Esophagus (tissue), 2 donors: ENCODE measurements at regions not wholly inside any gene's neighbourhood (a gene's known extent, or its start where the extent isn't known, plus 50 kb on each side); places are given as distances from the start of the nearest gene placed in this dataset.
A peak's percentile ranks its signal among the peaks of the same experiment; 100 is the strongest.

Source experiments
- H3K27ac ChIP-seq, 2 donors: one replicate each; pipeline ENCODE4 v1.5.1; 2013; ENCODE audit warnings: low read depth in 2 of 2, mild to moderate bottlenecking in 2 of 2, inconsistent platforms in 1 of 2, low read length in 1 of 2, moderate library complexity in 1 of 2
- H3K27me3 ChIP-seq, 2 donors: one replicate each; pipeline ENCODE4 v1.6.1; 2013; ENCODE audit warnings: low read length in 2 of 2, control low read depth in 1 of 2, mild to moderate bottlenecking in 1 of 2; ENCODE audit not compliant: insufficient read depth in 2 of 2, control insufficient read depth in 1 of 2
- H3K36me3 ChIP-seq, 2 donors: one replicate each; pipeline ENCODE4 v1.6.1; 2013; ENCODE audit warnings: low read length in 1 of 2; ENCODE audit not compliant: control insufficient read depth in 2 of 2, insufficient read depth in 2 of 2
- H3K4me1 ChIP-seq, 2 donors: one replicate each; pipeline ENCODE4 v1.6.1; 2013; ENCODE audit warnings: low read length in 1 of 2; ENCODE audit not compliant: control insufficient read depth in 2 of 2, insufficient read depth in 2 of 2
- H3K4me3 ChIP-seq, 2 donors: one replicate each; pipeline ENCODE4 v1.5.1; 2013; ENCODE audit warnings: low read length in 2 of 2, mild to moderate bottlenecking in 2 of 2, low read depth in 1 of 2, moderate library complexity in 1 of 2
- H3K9me3 ChIP-seq, 2 donors: one replicate each; pipeline ENCODE4 v1.6.1; 2013; ENCODE audit warnings: mild to moderate bottlenecking in 2 of 2, low read depth in 1 of 2, low read length in 1 of 2, moderate library complexity in 1 of 2; ENCODE audit not compliant: control insufficient read depth in 2 of 2, insufficient read depth in 1 of 2
- WGBS, 2 donors: extraction: QIAGEN DNeasy Blood & Tissue Kit; methylation state at CpG; one replicate each; pipeline ENCODE4 v1.1.7; 2013; 5-methylcytosine and 5-hydroxymethylcytosine counted together
- donor health status: healthy with polysubstance abuse.
- donor health status: Bipolar disorder and iron deficiency.

DNA sequence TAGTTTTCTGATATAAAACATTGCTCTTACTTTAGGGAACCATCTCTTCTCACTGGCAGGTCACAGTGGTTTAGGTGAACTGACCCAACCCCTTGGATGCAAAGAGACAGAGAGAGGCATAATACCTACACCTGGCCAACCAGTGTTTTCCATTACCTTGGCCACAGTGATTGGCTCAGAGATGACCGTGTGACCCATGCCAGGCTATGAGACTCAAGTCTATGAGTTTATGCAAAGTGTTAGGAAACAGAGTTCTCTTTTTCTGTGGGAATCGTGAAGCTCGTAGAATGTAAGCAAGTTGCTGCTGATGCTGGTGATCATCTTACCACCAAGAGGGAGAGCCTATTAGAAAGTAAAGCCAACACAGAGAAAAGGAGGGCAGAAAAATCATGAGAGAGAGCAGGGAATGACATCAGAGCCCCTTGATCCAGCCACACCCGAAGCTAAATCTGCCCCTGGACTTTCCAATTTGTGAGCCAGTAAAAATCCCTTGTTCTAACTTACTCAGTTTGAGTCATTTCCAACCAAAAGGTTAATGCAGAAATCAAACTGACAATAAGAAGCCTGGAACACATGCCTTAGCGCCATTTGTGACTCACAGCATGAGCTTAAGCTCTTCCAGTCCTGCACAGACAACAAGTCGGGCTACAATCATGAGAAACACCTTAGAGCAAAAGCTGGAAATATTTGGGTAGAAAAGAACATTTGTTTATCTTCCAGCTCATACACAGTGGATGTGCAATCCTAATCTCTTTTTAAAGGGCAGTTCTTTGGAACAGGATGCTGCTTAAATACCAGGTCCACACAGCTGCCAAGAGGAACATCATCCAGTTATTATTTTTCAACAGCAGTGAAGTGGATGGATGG lies 81.3 kb upstream of the KAZN start:
- Histone ChIP-seq H3K9me3 (no peaks in the 10 kb centered on the region), H3K4me1 (peaks cover 2 to 15% of the 10 kb centered on the region in 2 donors), H3K27ac (peak overlapping the region; percentile 85 to 92), H3K4me3 (no peak overlapping the region), H3K27me3 (no peaks in the 10 kb centered on the region), H3K36me3 (no peaks in the 10 kb centered on the region)
- WGBS, 2 donors: 26 to 57% methylated on average over 6 of the region's 6 CpGs

DNA sequence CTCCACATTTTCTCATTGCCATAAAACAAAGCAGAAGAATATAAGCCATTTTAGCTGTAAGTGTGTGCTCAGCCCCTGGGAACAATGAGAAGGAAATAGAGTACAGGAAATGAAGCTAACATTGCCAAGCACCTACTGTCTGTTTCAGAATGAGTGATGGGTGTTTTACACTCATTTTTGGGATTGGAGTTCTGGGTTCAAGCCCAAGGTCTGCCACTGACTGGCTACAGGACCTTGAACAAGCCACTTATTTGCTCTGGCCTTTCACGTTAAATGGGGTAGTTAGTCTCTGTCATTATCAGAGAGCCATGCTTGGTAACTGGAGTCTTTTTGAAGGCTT lies 80.7 kb upstream of the KAZN start:
- H3K27me3 ChIP-seq: no peaks in the 10 kb centered on the region
- 32 to 55% methylated on average over 1 of the region's 1 CpG for WGBS, 2 donors
- H3K9me3 ChIP-seq: no peaks in the 10 kb centered on the region
- peak overlapping the region; percentile 76 to 92 for H3K27ac ChIP-seq
- H3K36me3 ChIP-seq: no peaks in the 10 kb centered on the region
- H3K4me3 ChIP-seq: no peak overlapping the region
- peaks cover 4 to 15% of the 10 kb centered on the region in 2 donors for H3K4me1 ChIP-seq

DNA sequence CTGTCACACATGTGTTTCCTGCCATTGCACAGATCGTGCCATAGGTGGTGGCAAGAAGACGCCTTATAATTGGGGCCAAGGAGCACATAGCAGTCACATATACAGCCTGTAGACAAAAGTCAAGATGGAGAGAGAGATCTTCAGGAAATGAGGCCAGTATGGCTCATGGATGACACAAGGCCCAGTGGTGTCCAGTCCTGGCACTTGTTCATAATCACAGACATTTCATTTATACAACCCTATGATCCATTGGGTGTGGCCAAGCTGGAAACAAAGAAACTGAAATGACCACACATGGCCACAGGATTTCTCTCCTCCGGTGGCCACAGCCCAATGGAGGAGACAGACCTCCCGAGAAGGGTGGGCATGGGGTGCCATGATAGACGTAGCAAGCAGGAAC lies 78.5 kb upstream of the KAZN start:
- H3K4me3 ChIP-seq: no peak overlapping the region
- no peaks in the 10 kb centered on the region for H3K27me3 ChIP-seq
- peak overlapping the region; percentile 53 to 88 for H3K27ac ChIP-seq
- H3K9me3 ChIP-seq: no peaks in the 10 kb centered on the region
- H3K36me3 ChIP-seq: no peaks in the 10 kb centered on the region
- WGBS, 2 donors: 69 to 72% methylated on average over 5 of the region's 5 CpGs
- H3K4me1 ChIP-seq: peaks cover 5 to 15% of the 10 kb centered on the region in 2 donors

DNA sequence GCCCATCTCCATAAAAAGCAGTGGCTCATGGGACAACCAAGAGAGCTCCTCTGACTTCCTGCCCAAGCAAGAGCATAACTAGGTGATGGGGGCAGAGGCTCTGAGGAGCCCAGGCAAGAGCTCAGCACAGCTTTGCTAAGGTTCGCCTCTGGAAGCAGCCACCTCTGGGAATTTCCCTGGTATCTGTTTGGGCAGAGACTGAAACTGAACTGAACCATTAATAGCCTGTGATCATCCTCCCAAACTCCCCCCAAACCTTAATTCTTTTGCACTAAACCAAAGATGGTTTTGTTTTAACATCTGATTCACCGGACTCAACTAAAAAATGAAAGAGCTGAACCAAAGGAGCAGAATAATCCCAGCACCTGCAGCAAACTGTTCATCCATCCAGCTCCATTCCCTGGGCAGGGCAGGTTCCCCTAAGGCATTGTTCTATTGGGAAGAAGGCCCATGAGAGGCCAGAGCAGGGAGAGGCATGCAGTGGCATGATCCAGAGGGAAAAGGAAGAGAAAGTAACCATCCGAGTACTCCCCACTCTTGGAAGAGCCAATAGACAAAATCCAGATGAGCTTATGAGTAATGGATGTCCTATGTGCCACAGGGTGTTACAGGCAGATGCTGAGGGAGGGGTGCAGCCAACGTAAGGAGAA lies 77.8 kb upstream of the KAZN start:
- WGBS, 2 donors: 43 to 73% methylated on average over 4 of the region's 4 CpGs
- Histone ChIP-seq H3K9me3 (no peaks in the 10 kb centered on the region), H3K4me3 (no peak overlapping the region), H3K27me3 (no peaks in the 10 kb centered on the region), H3K36me3 (no peaks in the 10 kb centered on the region), H3K4me1 (peaks cover 5 to 13% of the 10 kb centered on the region in 2 donors), H3K27ac (peak overlapping the region; percentile 53 to 88)

DNA sequence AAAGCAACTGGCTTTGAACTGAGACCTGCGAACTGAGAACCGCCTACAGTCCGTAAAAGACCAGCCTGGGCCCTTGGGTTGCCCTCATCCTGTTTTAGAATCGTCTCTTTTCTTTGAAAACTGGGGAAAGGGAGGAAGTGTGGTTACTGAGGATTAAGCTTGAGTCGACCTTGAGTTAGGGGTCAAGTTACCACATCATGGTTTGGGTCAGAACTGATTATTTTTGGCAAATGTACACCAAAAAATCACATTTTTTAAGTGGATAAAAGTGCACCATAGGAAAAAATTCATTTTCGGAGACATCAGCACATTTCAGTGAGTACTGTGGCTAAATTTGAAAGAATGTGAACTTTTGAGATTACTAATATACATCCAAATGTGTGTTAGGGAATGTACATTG lies 76.9 kb upstream of the KAZN start:
- peak overlapping the region; percentile 72 to 80 for H3K27ac ChIP-seq
- peaks cover 5 to 13% of the 10 kb centered on the region in 2 donors for H3K4me1 ChIP-seq
- WGBS, 2 donors: 65 to 75% methylated on average over 6 of the region's 6 CpGs

DNA sequence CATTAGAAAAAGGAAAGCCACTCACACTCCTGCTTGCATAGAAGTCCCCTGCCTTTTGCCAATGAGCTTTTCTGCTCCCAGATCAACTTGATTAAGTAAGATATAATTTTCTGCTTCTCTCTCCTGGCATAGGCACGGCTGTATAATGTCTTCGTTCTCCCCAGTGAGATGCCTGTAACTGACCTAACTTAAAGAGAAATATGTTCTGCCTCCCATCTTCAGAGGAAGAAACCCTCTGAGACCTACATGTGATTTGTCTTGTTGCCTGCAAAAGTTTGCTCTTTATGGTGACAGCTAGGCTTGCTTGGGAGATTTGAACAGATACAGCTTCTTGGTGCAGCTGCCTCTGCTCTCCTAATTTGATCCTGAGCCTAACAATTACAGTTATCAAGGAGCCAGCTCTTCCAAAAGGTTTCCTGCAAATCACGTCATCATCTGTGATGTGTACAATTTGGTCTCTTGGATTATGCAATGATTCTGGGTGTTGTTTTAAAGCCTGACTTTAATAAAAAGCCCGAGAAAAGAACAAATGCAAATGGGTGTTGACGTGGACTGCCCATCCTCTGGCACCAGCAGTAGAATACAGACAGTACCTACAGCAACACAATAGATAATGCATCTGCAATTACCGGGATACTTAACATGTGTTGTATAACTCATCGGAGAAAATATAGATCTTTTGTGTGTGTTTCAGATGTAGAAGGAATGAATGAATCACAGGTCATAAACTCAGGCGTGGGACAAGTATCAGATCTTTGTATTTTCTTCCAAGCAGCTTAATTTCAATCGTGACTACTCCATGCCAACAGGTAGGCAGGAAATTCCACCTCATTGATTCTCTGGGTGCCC lies 76.2 kb upstream of the KAZN start:
- H3K9me3 ChIP-seq: no peaks in the 10 kb centered on the region
- H3K4me3 ChIP-seq: no peak overlapping the region
- 32 to 45% methylated on average over 9 of the region's 9 CpGs for WGBS, 2 donors
- H3K36me3 ChIP-seq: no peaks in the 10 kb centered on the region
- peaks cover 5 to 13% of the 10 kb centered on the region in 2 donors for H3K4me1 ChIP-seq
- peak overlapping the region; percentile 76 to 80 for H3K27ac ChIP-seq
- H3K27me3 ChIP-seq: no peaks in the 10 kb centered on the region

More for the DNA sequence above, 76.9 kb upstream of the KAZN start:
- Histone ChIP-seq H3K27me3 (no peaks in the 10 kb centered on the region), H3K4me3 (no peak overlapping the region), H3K9me3 (no peaks in the 10 kb centered on the region), H3K36me3 (no peaks in the 10 kb centered on the region)

DNA sequence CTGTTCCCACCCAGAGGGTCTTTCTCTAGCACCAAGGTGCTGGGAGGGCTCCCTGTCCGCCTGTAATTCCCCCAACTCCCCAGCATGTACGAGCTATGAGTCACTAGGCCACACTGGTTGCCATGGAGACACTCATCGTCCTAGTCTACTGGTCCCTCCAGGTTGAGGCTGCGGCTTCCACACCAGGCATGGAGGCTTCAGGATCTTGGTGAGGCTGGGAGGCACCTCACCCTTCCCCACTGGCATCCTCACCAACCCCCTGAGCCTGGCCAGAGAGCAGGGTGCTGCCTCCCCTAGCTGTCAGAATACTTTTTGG lies 75.6 kb upstream of the KAZN start:
- Histone ChIP-seq H3K27me3 (no peaks in the 10 kb centered on the region), H3K9me3 (no peaks in the 10 kb centered on the region), H3K4me1 (peaks cover 5 to 13% of the 10 kb centered on the region in 2 donors), H3K27ac (peak overlapping the region; percentile 75 to 80), H3K4me3 (no peak overlapping the region), H3K36me3 (no peaks in the 10 kb centered on the region)
- WGBS, 2 donors: 35 to 38% methylated on average over 4 of the region's 4 CpGs

DNA sequence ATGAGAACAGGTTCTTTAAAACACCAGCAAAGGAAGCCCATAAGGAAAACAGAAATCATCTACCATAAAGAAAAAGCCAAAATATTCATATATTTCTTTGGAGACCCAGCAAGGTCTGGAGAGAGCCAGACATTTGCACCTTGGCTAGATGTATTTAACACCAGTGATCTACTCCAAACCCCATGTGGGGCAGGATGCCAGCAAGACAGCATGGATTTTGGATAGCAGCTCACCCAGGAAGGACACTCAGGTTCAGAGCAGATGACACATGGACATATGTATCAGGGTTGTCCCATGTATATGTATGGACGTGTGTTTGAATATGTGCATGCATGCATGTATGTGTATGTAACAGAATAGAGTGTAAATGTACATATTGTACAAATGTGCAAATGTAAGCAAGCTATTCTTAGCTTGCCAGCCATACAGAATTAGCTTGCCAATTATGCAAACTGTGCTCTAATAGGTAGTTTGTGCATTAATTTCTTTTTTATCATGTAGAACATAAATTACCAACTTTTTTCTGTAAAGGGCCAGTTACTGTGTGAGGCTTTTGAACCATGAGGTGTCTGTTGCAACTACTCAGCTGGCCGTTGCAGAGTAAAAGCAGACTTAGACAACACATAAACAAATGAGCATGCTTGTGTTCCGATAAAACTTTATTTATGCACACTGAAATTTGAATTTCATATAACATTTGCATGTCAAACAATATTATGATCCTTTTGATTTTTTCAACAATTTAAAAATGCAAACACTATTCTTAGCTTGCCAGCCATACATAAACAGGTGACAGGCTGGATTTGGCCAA lies 73.5 kb upstream of the KAZN start:
- Histone ChIP-seq H3K27ac (no peak overlapping the region), H3K36me3 (no peaks in the 10 kb centered on the region), H3K4me1 (peaks cover 3 to 4% of the 10 kb centered on the region in 2 donors), H3K4me3 (no peak overlapping the region), H3K9me3 (no peaks in the 10 kb centered on the region), H3K27me3 (no peaks in the 10 kb centered on the region)
- WGBS, 2 donors: 85% methylated on average over 3 of the region's 3 CpGs

DNA sequence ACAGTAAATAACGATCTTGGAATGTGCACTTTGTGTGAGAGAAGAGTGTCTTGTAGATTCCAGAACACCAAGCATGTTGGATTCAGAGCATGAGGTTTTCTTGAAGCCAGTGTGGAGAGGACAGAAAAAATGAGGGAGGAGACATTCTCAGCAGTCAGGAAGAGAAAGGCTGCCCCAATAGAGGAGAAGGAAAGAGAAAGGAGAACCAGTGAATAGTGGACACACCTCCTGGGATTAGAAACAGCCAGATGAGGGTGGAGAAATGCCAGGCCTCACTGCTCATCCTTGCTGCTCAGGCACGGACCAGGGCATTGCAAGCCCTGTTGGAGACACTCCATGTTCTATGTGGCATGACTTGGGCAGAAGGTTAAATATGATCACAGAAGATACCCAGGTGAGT lies 69.0 kb upstream of the KAZN start:
- Histone ChIP-seq H3K36me3 (no peaks in the 10 kb centered on the region), H3K4me1 (no peaks in the 10 kb centered on the region), H3K27me3 (no peaks in the 10 kb centered on the region), H3K9me3 (no peaks in the 10 kb centered on the region), H3K27ac (no peak overlapping the region), H3K4me3 (no peak overlapping the region)
- 52 to 55% methylated on average over 2 of the region's 2 CpGs for WGBS, 2 donors
